Activated CD4-positive, alpha-beta memory T cell treated with anti-CD3 and anti-CD28 coated beads for 36 hours (primary cell): ENCODE measurements at regions not wholly inside any gene's neighbourhood (a gene's known extent, or its start where the extent isn't known, plus 50 kb on each side); places are given as distances from the start of the nearest gene placed in this dataset.

Experiments used
- CTCF ChIA-PET: fragments of 350-600 bp; sonication (Branson Sonifier 250); formaldehyde crosslinking; loops from one replicate; lab custom pipeline; 2021; ENCODE audit warnings: antibody characterized with exemption, inconsistent platforms; lab: Charles Lee
- POLR2A ChIA-PET: fragments of 350-600 bp; sonication (Branson Sonifier 250); formaldehyde crosslinking; loops from one replicate; lab custom pipeline; 2021; ENCODE audit warnings: antibody characterized with exemption; lab: Charles Lee
- DNase-seq: peaks from one replicate; pipeline ENCODE4 v3.0.0-alpha.2; 2020
- H3K27ac Mint-ChIP-seq: one replicate; pipeline ENCODE4 v1.8.0; 2021; ENCODE audit warnings: mixed read lengths
- H3K27me3 Mint-ChIP-seq: one replicate; pipeline ENCODE4 v1.8.0; 2021; ENCODE audit warnings: mixed read lengths
- H3K36me3 Mint-ChIP-seq: one replicate; pipeline ENCODE4 v1.8.0; 2021; ENCODE audit warnings: mixed read lengths
- H3K4me1 Mint-ChIP-seq: one replicate; pipeline ENCODE4 v1.8.0; 2021; ENCODE audit warnings: low read depth, mixed read lengths
- H3K4me3 Mint-ChIP-seq: one replicate; pipeline ENCODE4 v1.8.0; 2021; ENCODE audit warnings: mild to moderate bottlenecking, mixed read lengths
- H3K9me3 Mint-ChIP-seq: one replicate; pipeline ENCODE4 v1.8.0; 2021; ENCODE audit warnings: mixed read lengths
- intact Hi-C: fragments of 100-400 bp; cut with micrococcal nuclease; formaldehyde crosslinking; loops from one replicate; pipeline ENCODE4 v1.15.1; 2023

DNA sequence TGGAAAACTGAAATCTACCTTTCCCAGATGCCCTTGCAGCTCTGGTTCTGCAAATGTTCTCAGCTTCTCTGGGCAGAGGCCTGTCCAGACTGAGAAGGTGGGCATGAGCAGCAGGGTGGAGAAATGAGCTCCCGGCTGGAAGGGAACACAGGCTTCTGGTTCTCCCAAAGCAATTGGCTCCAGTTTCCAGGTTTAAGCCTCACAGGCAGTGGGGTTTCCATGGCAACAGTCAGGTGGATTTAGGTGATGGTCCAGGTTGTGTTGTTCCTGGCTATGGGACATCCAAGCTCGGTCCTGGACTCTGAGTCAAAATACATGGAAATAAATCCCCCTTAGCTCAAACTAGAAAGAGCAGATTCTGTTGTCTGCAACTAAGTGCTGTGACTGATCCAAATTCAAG lies 94.6 kb upstream of the IQSEC1 start:
- no peaks in the 10 kb centered on the region for H3K36me3 Mint-ChIP-seq
- no peaks in the 10 kb centered on the region for H3K4me1 Mint-ChIP-seq
- DNase-seq, result no peak
- POLR2A ChIA-PET, result no interaction called here
- CTCF ChIA-PET, result no interaction called here
- no peak overlapping the region for H3K4me3 Mint-ChIP-seq
- H3K9me3 Mint-ChIP-seq, result no peaks in the 10 kb centered on the region
- H3K27ac Mint-ChIP-seq, result no peak overlapping the region
- no peaks in the 10 kb centered on the region for H3K27me3 Mint-ChIP-seq
- intact Hi-C loops, result no loop called here

DNA sequence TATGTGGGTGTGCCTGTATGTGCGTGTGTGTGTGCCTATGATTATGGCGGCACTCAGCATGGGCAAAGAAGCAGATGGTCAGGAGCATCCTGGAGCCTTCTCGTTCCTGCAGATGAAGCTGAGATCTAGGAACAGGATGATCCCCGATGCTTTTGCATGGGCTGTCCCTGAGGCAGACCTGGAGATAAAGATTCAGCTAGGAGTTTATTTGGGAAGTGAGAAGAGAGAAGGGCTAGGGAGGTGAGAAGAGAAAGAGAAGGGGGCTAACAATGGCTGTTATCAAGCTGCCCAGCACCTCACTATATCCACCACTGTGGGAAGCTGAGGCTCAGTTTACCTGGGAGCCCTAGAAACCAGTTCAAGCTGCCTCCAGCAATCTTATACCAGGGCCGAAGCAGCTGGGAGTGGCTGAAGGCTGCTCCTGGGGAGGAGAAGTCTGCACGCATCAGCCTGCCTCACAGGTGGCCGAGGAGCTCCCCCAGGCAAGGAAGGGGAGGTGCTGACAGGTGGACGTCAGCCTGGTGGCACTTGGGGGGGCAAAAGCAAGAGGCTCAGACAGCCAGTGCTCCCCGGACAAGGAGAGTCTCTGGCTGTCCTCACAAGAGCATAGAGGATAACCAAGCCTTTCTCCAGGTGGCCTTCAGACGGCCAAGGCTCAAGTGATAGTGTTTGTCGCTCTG lies 94.0 kb upstream of the IQSEC1 start:
- POLR2A ChIA-PET, result no interaction called here
- Mint-ChIP-seq H3K36me3 (no peaks in the 10 kb centered on the region), H3K4me3 (no peak overlapping the region), H3K27me3 (no peaks in the 10 kb centered on the region), H3K9me3 (no peaks in the 10 kb centered on the region), H3K27ac (no peak overlapping the region), H3K4me1 (no peaks in the 10 kb centered on the region)
- no peak for DNase-seq
- CTCF ChIA-PET, result no interaction called here
- intact Hi-C loops, result no loop called here

DNA sequence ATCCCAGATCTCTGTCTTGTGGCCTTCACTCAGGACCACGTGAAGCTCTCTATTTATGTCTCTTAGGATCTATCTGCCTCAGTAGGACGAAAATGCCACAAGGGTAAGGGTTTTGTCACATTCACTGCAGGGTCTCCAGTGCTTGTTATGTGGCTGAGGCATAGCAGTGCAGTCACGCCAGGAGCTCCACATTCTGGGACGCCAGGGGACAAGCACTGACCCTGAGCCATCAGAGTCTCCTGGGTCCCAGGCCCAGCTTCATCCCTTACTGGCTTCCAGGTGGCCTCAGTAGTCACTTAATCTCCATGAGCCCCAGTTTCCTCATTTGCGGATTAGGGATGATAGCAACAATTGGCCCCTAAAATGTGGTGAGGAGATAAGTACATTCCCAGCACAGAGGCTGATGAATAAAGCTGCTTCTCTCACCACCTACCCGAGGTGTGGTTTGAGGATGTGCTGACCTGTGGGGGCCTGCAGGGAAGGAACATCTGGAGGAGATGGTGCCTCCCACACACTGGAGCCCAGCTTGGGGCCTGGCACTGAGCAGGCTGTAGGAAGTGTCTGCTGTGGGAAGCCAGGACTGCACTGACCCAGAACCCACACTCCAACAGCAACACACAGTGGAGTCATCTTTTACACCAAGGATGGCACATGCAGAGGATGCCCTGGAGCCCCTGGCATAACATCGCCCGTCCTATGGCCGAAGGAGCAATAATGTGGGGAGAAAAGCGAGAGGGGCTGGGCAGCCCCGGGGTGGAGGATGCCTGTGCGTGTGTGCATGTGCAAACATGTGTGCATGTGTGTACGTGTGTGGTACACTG lies 93.2 kb upstream of the IQSEC1 start:
- ChIA-PET CTCF (no interaction called here), POLR2A (no interaction called here)
- H3K27me3 Mint-ChIP-seq, result no peaks in the 10 kb centered on the region

DNA sequence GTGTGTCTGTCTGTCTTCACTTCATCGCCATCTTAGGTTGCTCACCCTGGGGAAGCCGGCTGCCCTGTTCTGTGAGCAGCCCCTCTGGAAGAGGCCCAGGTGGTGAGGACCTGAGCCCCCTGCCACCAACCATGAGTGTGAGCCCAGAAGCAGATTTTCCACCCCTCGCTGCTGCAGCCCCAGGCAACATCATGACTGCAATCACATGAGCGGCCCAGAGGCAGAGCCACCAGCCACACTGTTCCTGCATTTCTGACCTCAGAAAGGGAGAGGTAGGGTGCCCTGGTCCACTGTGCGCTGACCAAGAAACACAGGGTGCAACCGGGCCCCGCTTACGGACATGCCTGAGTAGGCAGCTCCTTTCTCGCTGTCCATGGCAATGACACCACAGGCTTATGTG lies 92.3 kb upstream of the IQSEC1 start:
- CTCF ChIA-PET, result no interaction called here
- POLR2A ChIA-PET, result no interaction called here
- H3K27me3 Mint-ChIP-seq, result no peaks in the 10 kb centered on the region

More for the DNA sequence above, 93.2 kb upstream of the IQSEC1 start:
- intact Hi-C loops, result no loop called here
- no peak overlapping the region for H3K4me3 Mint-ChIP-seq
- no peaks in the 10 kb centered on the region for H3K4me1 Mint-ChIP-seq
- H3K36me3 Mint-ChIP-seq, result no peaks in the 10 kb centered on the region
- DNase-seq, result no peak
- no peak overlapping the region for H3K27ac Mint-ChIP-seq
- H3K9me3 Mint-ChIP-seq, result no peaks in the 10 kb centered on the region

DNA sequence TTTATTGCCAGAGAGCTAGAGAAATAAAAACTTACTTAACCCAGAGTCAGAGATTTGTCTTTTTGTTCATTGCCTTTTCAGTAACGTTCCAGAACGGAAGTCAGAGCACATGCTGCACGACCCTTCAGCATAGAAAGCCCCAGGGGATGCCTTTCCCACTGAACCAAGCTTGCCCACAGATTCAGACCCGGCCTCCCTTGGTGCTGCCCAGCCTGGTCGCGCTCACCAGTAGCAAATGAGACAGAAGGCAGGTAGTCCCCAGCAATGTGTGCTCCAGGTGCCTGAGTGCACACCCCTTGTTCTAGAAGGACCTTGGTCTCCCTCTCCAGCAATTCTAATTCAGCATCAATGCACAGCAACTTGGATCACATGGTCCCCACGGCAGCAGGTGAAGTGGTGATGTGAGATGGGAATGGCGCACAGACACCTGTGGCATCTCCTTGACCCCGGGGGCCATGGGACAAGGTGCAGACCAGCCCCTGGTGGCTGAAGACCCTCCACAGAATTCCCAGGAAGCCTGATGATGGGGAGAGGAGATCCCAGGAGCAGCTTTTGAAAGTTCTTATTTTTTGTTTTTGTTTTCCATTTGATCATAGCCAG lies 91.8 kb upstream of the IQSEC1 start:
- POLR2A ChIA-PET, result no interaction called here
- Mint-ChIP-seq H3K27ac (no peak overlapping the region), H3K9me3 (no peaks in the 10 kb centered on the region)

More for the DNA sequence above, 92.3 kb upstream of the IQSEC1 start:
- no peak overlapping the region for H3K27ac Mint-ChIP-seq
- no peak overlapping the region for H3K4me3 Mint-ChIP-seq
- intact Hi-C loops, result no loop called here
- H3K36me3 Mint-ChIP-seq, result no peaks in the 10 kb centered on the region
- H3K9me3 Mint-ChIP-seq, result no peaks in the 10 kb centered on the region
- H3K4me1 Mint-ChIP-seq, result no peaks in the 10 kb centered on the region
- DNase-seq, result no peak

DNA sequence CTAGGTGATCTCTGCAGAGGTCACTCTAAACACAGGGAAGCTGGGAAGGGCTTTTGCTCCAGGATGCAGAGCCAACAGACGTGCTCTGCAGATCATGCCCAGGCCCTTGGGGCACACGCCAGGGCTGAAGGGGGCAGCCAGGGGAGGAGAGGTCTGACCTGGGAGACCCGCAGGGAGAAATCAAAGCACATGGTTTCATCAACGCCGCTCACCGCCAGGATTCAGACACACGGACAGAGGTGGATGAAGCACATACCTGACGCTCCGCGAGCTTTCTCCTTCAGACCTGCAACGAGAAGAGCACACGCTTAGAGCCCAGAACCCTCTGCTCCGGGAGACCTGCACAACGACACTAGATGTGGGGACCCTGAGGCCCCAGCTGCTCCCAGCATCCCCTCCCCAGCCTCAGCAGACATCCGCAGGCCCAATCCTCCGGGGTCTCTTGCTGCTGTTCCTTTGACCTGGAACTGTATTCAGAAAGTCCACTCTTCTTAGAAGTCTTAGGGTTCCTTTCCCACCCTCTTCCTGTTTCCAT lies 90.7 kb upstream of the IQSEC1 start:
- DNase-seq, result no peak
- Mint-ChIP-seq H3K4me1 (no peaks in the 10 kb centered on the region), H3K4me3 (no peak overlapping the region), H3K27me3 (no peaks in the 10 kb centered on the region), H3K27ac (no peak overlapping the region), H3K36me3 (no peaks in the 10 kb centered on the region), H3K9me3 (no peaks in the 10 kb centered on the region)
- intact Hi-C loops, result no loop called here
- ChIA-PET CTCF (no interaction called here), POLR2A (no interaction called here)

More for the DNA sequence above, 91.8 kb upstream of the IQSEC1 start:
- intact Hi-C loops, result no loop called here
- CTCF ChIA-PET, result no interaction called here
- no peaks in the 10 kb centered on the region for H3K27me3 Mint-ChIP-seq
- no peak overlapping the region for H3K4me3 Mint-ChIP-seq
- H3K4me1 Mint-ChIP-seq, result no peaks in the 10 kb centered on the region
- no peaks in the 10 kb centered on the region for H3K36me3 Mint-ChIP-seq
- no peak for DNase-seq

DNA sequence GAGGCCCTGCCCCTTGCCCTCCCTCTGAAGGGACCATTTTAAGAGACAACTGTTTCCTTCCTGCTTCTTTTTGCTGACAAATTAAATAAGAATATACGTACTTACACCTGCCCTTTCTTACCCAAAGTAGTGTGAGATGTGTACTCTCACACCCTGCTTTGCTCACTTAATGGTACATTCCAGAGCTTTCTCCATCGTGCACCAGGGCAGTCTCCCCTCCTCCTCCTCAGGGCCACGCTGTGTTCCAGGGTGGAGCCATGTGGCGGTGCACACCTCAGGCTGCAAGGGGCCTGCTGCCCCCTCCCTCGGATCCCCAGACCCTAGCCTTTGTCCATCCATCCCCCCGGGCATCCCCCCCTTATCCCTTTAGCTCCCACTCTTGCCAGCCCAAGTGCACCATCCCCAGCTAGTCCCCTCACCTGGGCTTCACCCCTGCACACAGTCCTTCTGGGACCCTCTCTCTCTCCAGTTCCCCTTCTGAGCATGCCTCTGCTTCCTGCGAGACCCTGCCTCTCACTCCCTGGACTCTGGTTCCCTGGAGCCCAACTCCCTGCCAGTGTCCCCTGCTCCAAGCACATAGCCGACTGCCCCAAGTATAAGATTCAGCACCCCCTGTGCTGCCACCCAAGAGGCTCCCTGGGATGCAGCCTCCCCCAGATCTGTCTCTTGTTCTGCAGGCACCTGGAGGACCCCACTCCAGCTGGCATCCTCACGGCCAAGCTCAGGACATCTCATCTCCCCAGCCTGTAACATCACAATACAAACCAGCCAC lies 89.5 kb upstream of the IQSEC1 start:
- DNase-seq, result no peak
- Mint-ChIP-seq H3K4me1 (no peaks in the 10 kb centered on the region), H3K4me3 (no peak overlapping the region), H3K36me3 (no peaks in the 10 kb centered on the region), H3K27ac (no peak overlapping the region), H3K27me3 (no peaks in the 10 kb centered on the region), H3K9me3 (no peaks in the 10 kb centered on the region)
- ChIA-PET CTCF (no interaction called here), POLR2A (no interaction called here)
- intact Hi-C loops, result no loop called here

DNA sequence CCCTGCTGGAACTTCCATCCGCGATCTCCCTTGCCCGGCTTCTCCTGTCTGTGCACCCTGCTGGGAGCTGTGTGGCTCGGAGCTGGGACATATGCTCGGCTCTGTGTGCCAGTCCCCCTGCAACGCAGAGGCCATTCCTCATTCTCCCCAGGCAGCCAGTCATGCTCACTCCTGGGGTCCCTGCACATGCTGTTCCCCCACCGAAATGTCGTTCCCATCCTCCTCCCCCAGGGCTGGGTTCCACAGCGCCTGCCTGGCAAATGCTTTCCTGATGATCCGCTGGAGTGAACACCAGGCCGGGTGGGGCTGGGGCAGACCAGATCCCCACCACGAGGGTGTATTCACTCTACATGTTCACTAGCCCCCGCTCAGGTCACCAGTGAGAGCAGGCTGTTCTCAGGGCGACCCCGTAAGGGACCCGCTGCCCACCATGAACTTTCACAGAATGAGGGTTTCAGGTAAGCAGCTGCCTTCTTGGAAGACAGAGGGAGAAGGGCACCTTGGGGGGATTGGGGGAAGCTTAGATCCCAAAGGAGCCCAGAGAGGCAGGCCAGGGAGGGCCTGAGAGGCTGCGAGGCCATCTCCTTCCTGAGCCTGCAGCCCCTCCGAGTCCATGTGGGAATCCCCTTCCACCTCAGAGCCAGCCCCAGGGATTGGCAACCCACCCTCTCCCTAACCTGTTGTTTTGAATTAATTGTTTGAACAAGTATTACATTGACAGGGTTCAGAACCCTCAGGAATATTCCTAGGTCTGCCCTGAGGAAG lies 88.7 kb upstream of the IQSEC1 start:
- H3K4me1 Mint-ChIP-seq, result no peaks in the 10 kb centered on the region
- H3K27ac Mint-ChIP-seq, result no peak overlapping the region
- intact Hi-C loops, result no loop called here
- H3K27me3 Mint-ChIP-seq, result no peaks in the 10 kb centered on the region
- ChIA-PET POLR2A (no interaction called here), CTCF (no interaction called here)
- no peak for DNase-seq
- H3K4me3 Mint-ChIP-seq, result no peak overlapping the region
- no peaks in the 10 kb centered on the region for H3K36me3 Mint-ChIP-seq
- H3K9me3 Mint-ChIP-seq, result no peaks in the 10 kb centered on the region

DNA sequence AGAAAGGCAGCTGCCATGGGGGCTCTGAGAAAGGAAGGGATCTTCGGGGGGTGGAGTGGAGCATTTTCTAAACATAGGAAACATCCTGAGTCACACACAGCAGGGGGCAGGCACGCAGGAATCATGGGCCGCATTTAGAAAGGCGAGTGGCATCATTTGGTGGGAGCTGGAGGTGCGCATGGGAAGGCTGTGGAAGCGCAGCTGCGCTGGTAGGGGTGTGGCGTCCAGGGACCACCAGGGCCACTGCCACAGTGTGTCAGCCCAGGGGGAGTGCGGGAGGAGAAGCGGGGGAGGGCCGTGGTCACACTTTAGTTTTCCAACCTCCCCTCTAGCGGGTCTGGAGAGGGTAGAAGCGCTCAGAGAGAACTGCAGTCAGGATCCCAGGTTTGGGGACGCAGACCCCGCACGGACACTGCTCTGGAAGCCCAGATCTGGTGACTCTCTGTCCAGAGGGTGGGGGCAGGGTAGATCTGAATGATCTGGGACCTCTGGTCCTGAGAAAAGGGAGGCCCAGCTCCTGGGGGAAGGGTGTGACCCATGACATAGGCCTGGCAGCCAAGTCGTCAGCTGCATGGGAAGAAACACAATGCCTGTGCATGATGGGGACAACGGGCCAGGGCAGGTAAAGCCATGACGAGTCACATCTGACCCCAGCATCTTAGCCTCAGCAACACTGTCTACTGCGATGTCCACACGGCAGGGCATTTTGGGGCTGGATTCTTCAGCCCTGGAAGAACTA lies 88.0 kb upstream of the IQSEC1 start:
- CTCF ChIA-PET, result no interaction called here

DNA sequence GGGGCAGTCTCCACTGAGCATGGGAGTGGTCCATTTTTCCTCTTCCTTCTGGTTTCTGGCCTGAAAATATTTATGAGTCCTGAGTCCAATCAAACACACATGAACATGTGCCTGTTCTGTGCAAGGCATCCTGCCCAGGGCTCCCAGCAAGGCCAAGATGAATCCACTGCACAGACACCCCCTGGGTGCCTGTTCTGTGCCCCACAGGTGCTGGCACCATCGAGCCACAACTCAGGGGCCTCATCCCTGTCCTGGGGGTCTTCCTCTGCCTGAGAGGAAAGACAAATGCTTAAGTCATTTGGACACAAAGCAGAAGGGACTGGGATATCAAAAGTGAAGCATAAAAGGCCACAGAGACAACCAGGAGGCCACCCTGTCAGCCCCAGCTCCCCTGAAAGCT lies 87.4 kb upstream of the IQSEC1 start:
- intact Hi-C loops, result no loop called here
- H3K27me3 Mint-ChIP-seq, result no peaks in the 10 kb centered on the region
- peaks cover 7% of the 10 kb centered on the region for H3K9me3 Mint-ChIP-seq
- H3K4me3 Mint-ChIP-seq, result no peak overlapping the region
- CTCF ChIA-PET, result no interaction called here
- no peak overlapping the region for H3K27ac Mint-ChIP-seq
- no peaks in the 10 kb centered on the region for H3K4me1 Mint-ChIP-seq
- peaks cover under 1% of the 10 kb centered on the region for H3K36me3 Mint-ChIP-seq
- POLR2A ChIA-PET, result no interaction called here
- no peak for DNase-seq

More for the DNA sequence above, 88.0 kb upstream of the IQSEC1 start:
- Mint-ChIP-seq H3K9me3 (peaks cover 6% of the 10 kb centered on the region), H3K4me1 (no peaks in the 10 kb centered on the region), H3K27ac (no peak overlapping the region), H3K36me3 (no peaks in the 10 kb centered on the region), H3K27me3 (no peaks in the 10 kb centered on the region), H3K4me3 (no peak overlapping the region)
- POLR2A ChIA-PET, result no interaction called here
- no peak for DNase-seq
- intact Hi-C loops, result no loop called here

DNA sequence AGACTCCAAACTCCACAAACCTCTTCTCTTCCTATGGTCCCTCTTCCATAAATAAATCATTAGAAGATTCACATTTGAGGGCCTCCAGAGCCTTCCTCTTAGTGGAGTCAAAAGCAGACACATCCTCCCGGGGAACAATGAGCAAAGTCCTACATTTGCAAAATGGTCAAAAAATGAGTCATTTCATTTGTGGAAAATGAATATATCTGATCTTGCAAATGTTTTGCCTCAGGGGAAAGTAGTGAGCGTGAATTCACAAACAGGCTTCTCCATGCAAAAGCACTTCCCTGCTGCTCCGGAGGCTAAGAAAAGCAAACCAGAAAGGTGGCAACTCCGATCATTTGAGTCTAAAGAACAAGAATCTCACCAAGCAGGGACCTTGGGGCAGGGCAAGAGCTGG lies 86.7 kb upstream of the IQSEC1 start:
- no peak overlapping the region for H3K4me3 Mint-ChIP-seq
- no peak overlapping the region for H3K27ac Mint-ChIP-seq
- H3K9me3 Mint-ChIP-seq, result peaks cover 13% of the 10 kb centered on the region
- intact Hi-C loops, result no loop called here
- H3K36me3 Mint-ChIP-seq, result peaks cover 4% of the 10 kb centered on the region
- no peaks in the 10 kb centered on the region for H3K4me1 Mint-ChIP-seq
- H3K27me3 Mint-ChIP-seq, result no peaks in the 10 kb centered on the region
- CTCF ChIA-PET, result no interaction called here
- POLR2A ChIA-PET, result no interaction called here
- DNase-seq, result no peak
